Kidney epithelial cell (primary cell): ENCODE measurements at regions not wholly inside any gene's neighbourhood (a gene's known extent, or its start where the extent isn't known, plus 50 kb on each side); places are given as distances from the start of the nearest gene placed in this dataset.

ENCODE experiments used
- DNase-seq: peaks from one replicate; pipeline ENCODE4 v3.0.0-alpha.2; 2010; ENCODE audit warnings: low read depth
- H3K27me3 ChIP-seq: 2 replicates; pipeline ENCODE4 v1.6.0; 2011; ENCODE audit warnings: low read length; ENCODE audit not compliant: control insufficient read depth, insufficient read depth
- H3K36me3 ChIP-seq: 2 replicates; pipeline ENCODE4 v1.5.1; 2011; ENCODE audit warnings: low read length; ENCODE audit not compliant: control insufficient read depth, insufficient read depth
- H3K4me3 ChIP-seq: 2 replicates; pipeline ENCODE4 v1.5.1; 2011; ENCODE audit warnings: low read depth, mild to moderate bottlenecking, control low read depth, low read length
- CTCF ChIP-seq: IDR thresholded peaks from 2 replicates; pipeline ENCODE4 v1.5.1; 2011; ENCODE audit warnings: mild to moderate bottlenecking, moderate library complexity, low read length, control low read depth, inconsistent platforms; ENCODE audit not compliant: insufficient read depth, poor library complexity, severe bottlenecking

GRCh38 chr2:129490641-129491040, 488.8 kb upstream of the RAB6C start:
- no peak for DNase-seq
- no peak overlapping the region for H3K4me3 ChIP-seq
- TF ChIP-seq CTCF: no peak
- no peaks in the 10 kb centered on the region for H3K27me3 ChIP-seq
- H3K36me3 ChIP-seq: no peaks in the 10 kb centered on the region

DNA sequence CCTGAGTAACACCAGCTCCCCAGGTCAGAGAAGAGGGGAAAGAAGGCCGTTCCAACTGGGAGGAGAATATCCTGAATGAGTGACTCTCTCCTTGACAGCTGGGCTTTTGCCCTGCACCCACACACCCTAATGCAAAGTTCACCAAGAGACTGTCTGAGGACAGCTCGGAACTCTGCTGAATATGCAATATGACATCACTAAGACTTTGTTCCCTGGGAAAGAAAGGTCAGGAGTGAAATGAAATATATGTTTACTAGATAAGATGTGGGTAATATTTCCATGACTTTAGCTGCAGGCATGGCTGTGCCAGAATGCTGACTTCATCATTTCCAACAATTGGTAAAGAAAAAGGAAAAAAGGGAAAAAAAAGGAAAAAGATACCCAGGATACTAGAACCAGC, 488.2 kb upstream of the RAB6C start:
- H3K4me3 ChIP-seq: no peak overlapping the region
- no peaks in the 10 kb centered on the region for H3K27me3 ChIP-seq
- no peak for TF ChIP-seq CTCF
- DNase-seq: no peak
- no peaks in the 10 kb centered on the region for H3K36me3 ChIP-seq

DNA sequence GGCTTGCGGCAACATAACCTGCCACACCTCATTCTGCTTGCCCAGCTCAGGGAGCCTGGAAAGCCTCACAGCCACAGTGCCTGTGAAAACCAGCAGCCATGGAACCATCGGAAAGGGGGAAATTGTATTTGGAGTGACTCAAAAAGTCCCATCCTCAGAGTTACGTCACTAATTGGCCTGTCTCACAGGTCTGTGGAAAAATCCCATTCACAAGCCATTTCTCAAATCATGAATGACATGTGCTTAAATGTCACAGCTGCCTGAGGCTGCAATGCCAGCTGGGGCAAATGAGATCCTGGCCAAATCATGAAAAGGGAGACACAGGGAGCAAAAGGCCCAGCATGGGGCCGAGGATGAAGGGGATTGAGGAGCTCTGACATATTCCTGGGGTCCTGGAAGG, 486.9 kb upstream of the RAB6C start:
- Histone ChIP-seq H3K4me3 (no peak overlapping the region), H3K36me3 (no peaks in the 10 kb centered on the region), H3K27me3 (no peaks in the 10 kb centered on the region)
- TF ChIP-seq CTCF: no peak
- DNase-seq: no peak

- DNase-seq: no peak
- Histone ChIP-seq H3K27me3 (no peaks in the 10 kb centered on the region), H3K36me3 (no peaks in the 10 kb centered on the region), H3K4me3 (no peak overlapping the region)
- TF ChIP-seq CTCF: no peak
Observed at GRCh38 chr2:129499747-129500146, 479.7 kb upstream of the RAB6C start.

DNA sequence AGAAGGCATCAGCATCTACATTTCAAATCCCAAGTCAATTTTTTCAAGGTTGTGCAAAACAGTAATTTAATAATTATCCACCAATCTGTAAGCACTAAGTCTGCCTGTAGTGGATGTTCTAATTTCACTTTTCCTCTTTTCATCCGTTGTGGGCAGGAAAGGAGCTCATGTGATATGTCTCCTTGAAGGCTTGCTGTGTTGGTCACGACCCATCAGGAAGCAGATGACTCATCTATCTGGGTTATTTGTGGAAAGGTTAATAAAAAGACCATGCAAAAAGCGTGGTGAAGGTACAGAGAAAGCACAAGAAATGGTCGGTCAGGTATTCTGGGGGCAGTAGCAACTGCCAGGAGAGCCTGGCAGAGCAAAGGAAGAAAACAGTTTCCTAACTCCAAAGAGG, 476.7 kb upstream of the RAB6C start:
- H3K4me3 ChIP-seq: no peak overlapping the region
- H3K27me3 ChIP-seq: no peaks in the 10 kb centered on the region
- H3K36me3 ChIP-seq: no peaks in the 10 kb centered on the region
- peak; percentile 19 for DNase-seq
- no peak for TF ChIP-seq CTCF

DNA sequence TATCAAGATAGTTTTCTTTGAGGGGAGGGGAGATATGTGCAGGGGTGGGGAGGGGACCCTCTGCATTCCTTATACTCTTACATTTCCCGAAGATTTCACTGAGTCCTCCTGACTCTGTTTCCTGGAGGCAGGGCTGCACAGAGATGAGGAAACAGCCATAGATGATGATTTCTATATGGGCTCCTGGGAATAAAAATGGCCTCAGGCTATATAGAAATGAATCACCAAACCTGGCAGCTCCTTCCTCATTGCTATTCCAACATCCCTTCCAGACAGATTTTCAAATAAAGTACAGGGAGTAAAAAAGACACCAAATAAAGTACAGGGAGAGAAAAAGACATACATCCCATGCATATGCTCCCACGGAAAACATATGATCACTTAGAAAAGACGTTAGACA, 474.8 kb upstream of the RAB6C start:
- no peak overlapping the region for H3K4me3 ChIP-seq
- DNase-seq: no peak
- H3K27me3 ChIP-seq: no peaks in the 10 kb centered on the region
- no peaks in the 10 kb centered on the region for H3K36me3 ChIP-seq
- no peak for TF ChIP-seq CTCF
